ENCODE measurements at regions not wholly inside any gene's neighbourhood (a gene's known extent, or its start where the extent isn't known, plus 50 kb on each side); places are given as distances from the start of the nearest gene placed in this dataset.
A peak's percentile ranks its signal among the peaks of the same experiment; 100 is the strongest.

- DNase-seq (ENCODE audit: low spot score): no peak
These were observed 87.1 kb upstream of the ZNF281 start for GRCh38 chr1:200496937-200497336.

GRCh38 chr1:200495901-200496300 is 86.1 kb upstream of the ZNF281 start:
- no peak for DNase-seq (ENCODE audit: low spot score)
- Mint-ChIP-seq H3K9me3 (ENCODE audit: low read depth) (no peaks in the 10 kb centered on the region), H3K27me3 (ENCODE audit: low read depth) (peaks cover 15% of the 10 kb centered on the region), H3K4me1 (ENCODE audit: low read depth) (no peaks in the 10 kb centered on the region), H3K27ac (ENCODE audit: unreplicated experiment) (no peak overlapping the region), H3K36me3 (ENCODE audit: low read depth) (peaks cover 2% of the 10 kb centered on the region), H3K4me3 (ENCODE audit: unreplicated experiment) (no peak overlapping the region)
- TF ChIP-seq CTCF (IDR thresholded peaks at IDR 0.05): no peak

More at GRCh38 chr1:200496937-200497336, 87.1 kb upstream of the ZNF281 start:
- no peaks in the 10 kb centered on the region for H3K4me1 Mint-ChIP-seq (ENCODE audit: low read depth)
- no peaks in the 10 kb centered on the region for H3K9me3 Mint-ChIP-seq (ENCODE audit: low read depth)
- H3K27me3 Mint-ChIP-seq (ENCODE audit: low read depth): peaks cover 15% of the 10 kb centered on the region
- H3K4me3 Mint-ChIP-seq (ENCODE audit: unreplicated experiment): no peak overlapping the region
- no peak for TF ChIP-seq CTCF (IDR thresholded peaks at IDR 0.05)
- H3K36me3 Mint-ChIP-seq (ENCODE audit: low read depth): peaks cover 2% of the 10 kb centered on the region
- H3K27ac Mint-ChIP-seq (ENCODE audit: unreplicated experiment): no peak overlapping the region

GRCh38 chr1:200493344-200493743 is 83.5 kb upstream of the ZNF281 start:
- Mint-ChIP-seq H3K4me3 (ENCODE audit: unreplicated experiment) (no peak overlapping the region), H3K36me3 (ENCODE audit: low read depth) (peaks cover 2% of the 10 kb centered on the region), H3K27me3 (ENCODE audit: low read depth) (peaks cover 14% of the 10 kb centered on the region), H3K9me3 (ENCODE audit: low read depth) (no peaks in the 10 kb centered on the region), H3K27ac (ENCODE audit: unreplicated experiment) (peak overlapping the region; percentile 8), H3K4me1 (ENCODE audit: low read depth) (peaks cover 5% of the 10 kb centered on the region)
- no peak for DNase-seq (ENCODE audit: low spot score)
- TF ChIP-seq CTCF (IDR thresholded peaks at IDR 0.05): no peak

- Mint-ChIP-seq H3K4me1 (ENCODE audit: low read depth) (peaks cover 7% of the 10 kb centered on the region), H3K27me3 (ENCODE audit: low read depth) (peaks cover 9% of the 10 kb centered on the region), H3K27ac (ENCODE audit: unreplicated experiment) (no peak overlapping the region), H3K4me3 (ENCODE audit: unreplicated experiment) (no peak overlapping the region), H3K36me3 (ENCODE audit: low read depth) (no peaks in the 10 kb centered on the region), H3K9me3 (ENCODE audit: low read depth) (no peaks in the 10 kb centered on the region)
- no peak for DNase-seq (ENCODE audit: low spot score)
- no peak for TF ChIP-seq CTCF (IDR thresholded peaks at IDR 0.05)
These were observed 81.3 kb upstream of the ZNF281 start for GRCh38 chr1:200491103-200491502.

GRCh38 chr1:200490183-200490582 is 80.3 kb upstream of the ZNF281 start:
- no peak overlapping the region for H3K27ac Mint-ChIP-seq (ENCODE audit: unreplicated experiment)
- no peak for DNase-seq (ENCODE audit: low spot score)
- no peak for TF ChIP-seq CTCF (IDR thresholded peaks at IDR 0.05)
- H3K9me3 Mint-ChIP-seq (ENCODE audit: low read depth): no peaks in the 10 kb centered on the region
- H3K4me3 Mint-ChIP-seq (ENCODE audit: unreplicated experiment): no peak overlapping the region
- peaks cover 5% of the 10 kb centered on the region for H3K27me3 Mint-ChIP-seq (ENCODE audit: low read depth)
- H3K36me3 Mint-ChIP-seq (ENCODE audit: low read depth): no peaks in the 10 kb centered on the region
- peaks cover 7% of the 10 kb centered on the region for H3K4me1 Mint-ChIP-seq (ENCODE audit: low read depth)

Measured in chondrocyte (in vitro differentiated cells).